Smooth muscle cell (in vitro differentiated cells): ENCODE measurements at regions not wholly inside any gene's neighbourhood (a gene's known extent, or its start where the extent isn't known, plus 50 kb on each side); places are given as distances from the start of the nearest gene placed in this dataset.

ENCODE experiments used
- DNase-seq: peaks from one replicate; lab custom pipeline; 2025; ENCODE audit not compliant: unreplicated experiment; lab: John Stamatoyannopoulos, UW
- H2AFZ ChIP-seq: fragments of 200-600 bp; sonication (generic); 2 replicates; pipeline ENCODE4 v1.6.0; 2016; ENCODE audit warnings: antibody characterized with exemption, low read depth, mild to moderate bottlenecking
- H3F3A ChIP-seq: fragments of 200-600 bp; sonication (generic); 2 replicates; pipeline ENCODE4 v1.6.0; 2017; ENCODE audit warnings: antibody characterized with exemption, low read depth
- H3K27ac ChIP-seq: fragments of 200-600 bp; sonication (generic); 2 replicates; pipeline ENCODE4 v1.5.1; 2016; ENCODE audit warnings: low read depth, mild to moderate bottlenecking
- H3K27me3 ChIP-seq: fragments of 200-600 bp; sonication (generic); 2 replicates; pipeline ENCODE4 v1.6.1; 2016; ENCODE audit warnings: low read depth, mild to moderate bottlenecking
- H3K36me3 ChIP-seq: fragments of 200-600 bp; sonication (generic); 2 replicates; pipeline ENCODE4 v1.5.1; 2016; ENCODE audit warnings: low read depth
- H3K4me1 ChIP-seq: fragments of 200-600 bp; sonication (generic); 2 replicates; pipeline ENCODE4 v1.5.1; 2016; ENCODE audit warnings: low read depth
- H3K4me2 ChIP-seq: fragments of 200-600 bp; sonication (generic); 2 replicates; pipeline ENCODE4 v1.6.0; 2016; ENCODE audit warnings: mild to moderate bottlenecking
- H3K4me3 ChIP-seq: fragments of 200-600 bp; sonication (generic); 2 replicates; pipeline ENCODE4 v1.5.1; 2016; ENCODE audit warnings: mild to moderate bottlenecking
- H3K79me2 ChIP-seq: fragments of 200-600 bp; sonication (generic); 2 replicates; pipeline ENCODE4 v1.6.0; 2016; ENCODE audit warnings: low read depth, mild to moderate bottlenecking
- H3K9ac ChIP-seq: fragments of 200-600 bp; sonication (generic); 2 replicates; pipeline ENCODE4 v1.6.0; 2016; ENCODE audit warnings: low read depth
- H3K9me3 ChIP-seq: fragments of 200-600 bp; sonication (generic); replicated peaks from 2 replicates; pipeline ENCODE4 v1.5.1; 2016; ENCODE audit warnings: low read depth
- H4K20me1 ChIP-seq: fragments of 200-600 bp; sonication (generic); 2 replicates; pipeline ENCODE4 v1.6.0; 2016; ENCODE audit warnings: low read depth
- WGBS: methylation state at CpG from one replicate; pipeline ENCODE4 v1.1.7; 2016; ENCODE audit warnings: low lambda C conversion rate; 5-methylcytosine and 5-hydroxymethylcytosine counted together
- TF ChIP-seq, protein P1 (sequence below): fragments of 200-600 bp; sonication (generic); IDR thresholded peaks from 2 replicates; pipeline ENCODE4 v1.5.1; 2017; ENCODE audit warnings: borderline replicate concordance, mild to moderate bottlenecking, antibody characterized with exemption; ENCODE audit not compliant: insufficient read depth, poor library complexity, severe bottlenecking

DNA sequence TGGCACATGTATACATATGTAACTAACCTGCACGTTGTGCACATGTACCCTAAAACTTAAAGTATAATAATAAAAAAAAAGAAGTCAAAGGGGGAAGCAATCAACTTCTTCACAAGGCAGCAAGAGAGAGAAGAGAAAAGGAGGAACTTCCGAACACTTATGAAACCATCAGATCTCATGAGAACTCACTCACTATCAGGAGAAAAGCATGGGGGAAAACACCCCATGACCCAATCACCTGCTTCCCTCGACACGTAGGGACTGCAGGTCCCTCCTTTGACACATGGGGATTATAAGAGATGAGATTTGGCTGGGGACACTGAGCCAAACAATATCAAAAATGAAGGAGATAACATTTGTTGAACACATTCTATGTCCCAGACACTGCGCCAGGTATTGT, 94.8 kb upstream of the PHACTR1 start:
- Histone ChIP-seq H3K4me1 (no peaks in the 10 kb centered on the region), H3K27me3 (peaks cover 17% of the 10 kb centered on the region), H3K4me2 (no peak overlapping the region), H4K20me1 (no peaks in the 10 kb centered on the region), H3K9me3 (no peaks in the 10 kb centered on the region), H3K79me2 (no peaks in the 10 kb centered on the region), H3K27ac (no peak overlapping the region), H3K9ac (no peak overlapping the region), H3K4me3 (no peak overlapping the region), H3F3A (no peaks in the 10 kb centered on the region), H2AFZ (no peak overlapping the region), H3K36me3 (no peaks in the 10 kb centered on the region)
- TF ChIP-seq, protein P1, sequence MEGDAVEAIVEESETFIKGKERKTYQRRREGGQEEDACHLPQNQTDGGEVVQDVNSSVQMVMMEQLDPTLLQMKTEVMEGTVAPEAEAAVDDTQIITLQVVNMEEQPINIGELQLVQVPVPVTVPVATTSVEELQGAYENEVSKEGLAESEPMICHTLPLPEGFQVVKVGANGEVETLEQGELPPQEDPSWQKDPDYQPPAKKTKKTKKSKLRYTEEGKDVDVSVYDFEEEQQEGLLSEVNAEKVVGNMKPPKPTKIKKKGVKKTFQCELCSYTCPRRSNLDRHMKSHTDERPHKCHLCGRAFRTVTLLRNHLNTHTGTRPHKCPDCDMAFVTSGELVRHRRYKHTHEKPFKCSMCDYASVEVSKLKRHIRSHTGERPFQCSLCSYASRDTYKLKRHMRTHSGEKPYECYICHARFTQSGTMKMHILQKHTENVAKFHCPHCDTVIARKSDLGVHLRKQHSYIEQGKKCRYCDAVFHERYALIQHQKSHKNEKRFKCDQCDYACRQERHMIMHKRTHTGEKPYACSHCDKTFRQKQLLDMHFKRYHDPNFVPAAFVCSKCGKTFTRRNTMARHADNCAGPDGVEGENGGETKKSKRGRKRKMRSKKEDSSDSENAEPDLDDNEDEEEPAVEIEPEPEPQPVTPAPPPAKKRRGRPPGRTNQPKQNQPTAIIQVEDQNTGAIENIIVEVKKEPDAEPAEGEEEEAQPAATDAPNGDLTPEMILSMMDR = no peak
- 90% methylated on average over 5 of the region's 5 CpGs for WGBS
- no peak for DNase-seq

DNA sequence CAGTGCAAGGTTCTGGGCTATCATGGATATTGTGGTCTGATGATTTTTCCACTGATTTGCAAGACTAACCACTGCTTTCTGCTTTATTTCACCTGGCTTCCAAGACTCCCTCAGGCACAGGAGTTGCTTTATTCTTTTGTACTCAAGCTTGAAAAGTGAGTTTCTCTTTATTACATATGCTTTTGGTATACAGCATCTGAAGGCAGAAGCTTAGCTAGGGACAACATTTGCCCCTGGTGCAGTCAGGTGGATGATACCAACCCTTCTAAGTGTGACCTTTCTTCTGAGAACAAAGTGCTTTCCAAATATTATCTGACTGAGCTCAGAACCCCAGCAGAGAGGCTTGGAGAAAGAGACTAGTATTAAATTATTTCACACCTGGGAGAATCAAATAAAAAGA, 94.0 kb upstream of the PHACTR1 start:
- Histone ChIP-seq H3K4me3 (no peak overlapping the region), H3K4me2 (no peak overlapping the region), H3K36me3 (no peaks in the 10 kb centered on the region), H3K79me2 (no peaks in the 10 kb centered on the region), H3F3A (no peaks in the 10 kb centered on the region), H3K9me3 (no peaks in the 10 kb centered on the region), H2AFZ (no peak overlapping the region), H3K27ac (no peak overlapping the region), H4K20me1 (no peaks in the 10 kb centered on the region), H3K4me1 (no peaks in the 10 kb centered on the region), H3K9ac (no peak overlapping the region), H3K27me3 (peaks cover 17% of the 10 kb centered on the region)
- TF ChIP-seq, protein P1 = no peak
- DNase-seq = no peak

DNA sequence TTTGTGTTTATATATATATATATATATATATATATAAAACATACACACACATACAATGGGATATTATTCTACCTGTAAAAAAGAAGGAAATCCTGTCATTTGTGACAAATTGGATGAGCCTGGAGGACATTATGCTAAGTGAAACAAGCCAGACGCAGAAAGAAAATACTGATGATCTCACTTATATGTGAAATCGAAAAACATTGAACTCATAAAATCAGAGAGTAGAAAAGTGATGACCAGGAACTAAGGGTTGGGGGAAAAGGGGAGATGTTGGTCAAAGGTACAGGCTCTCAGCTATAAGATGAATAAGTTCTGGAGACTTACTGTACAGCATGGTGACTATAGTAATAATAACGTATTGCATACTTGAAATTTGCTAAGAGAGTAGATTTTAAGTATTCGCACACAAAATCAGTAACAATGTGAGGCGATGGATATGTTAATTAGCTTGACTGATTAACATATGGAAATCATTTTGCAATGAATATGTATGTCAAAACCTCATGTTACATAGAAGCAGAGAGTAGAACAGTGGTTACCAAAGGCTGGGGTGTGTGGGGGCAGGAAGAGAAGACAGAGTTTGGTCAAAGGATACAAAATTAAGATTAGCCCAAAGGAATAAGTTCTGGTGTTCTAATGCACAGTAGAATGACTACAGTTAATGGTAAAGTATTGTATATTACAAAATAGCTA, 92.3 kb upstream of the PHACTR1 start:
- Histone ChIP-seq H3K9me3 (no peaks in the 10 kb centered on the region), H3K4me3 (no peak overlapping the region), H3K36me3 (no peaks in the 10 kb centered on the region), H3K9ac (no peak overlapping the region), H3K27ac (no peak overlapping the region), H2AFZ (no peak overlapping the region), H3K79me2 (no peaks in the 10 kb centered on the region), H3K27me3 (peaks cover 16% of the 10 kb centered on the region), H4K20me1 (no peaks in the 10 kb centered on the region), H3K4me1 (no peaks in the 10 kb centered on the region), H3F3A (no peaks in the 10 kb centered on the region), H3K4me2 (no peak overlapping the region)
- no peak for DNase-seq
- TF ChIP-seq, protein P1 = no peak
- 85% methylated on average over 5 of the region's 5 CpGs for WGBS

DNA sequence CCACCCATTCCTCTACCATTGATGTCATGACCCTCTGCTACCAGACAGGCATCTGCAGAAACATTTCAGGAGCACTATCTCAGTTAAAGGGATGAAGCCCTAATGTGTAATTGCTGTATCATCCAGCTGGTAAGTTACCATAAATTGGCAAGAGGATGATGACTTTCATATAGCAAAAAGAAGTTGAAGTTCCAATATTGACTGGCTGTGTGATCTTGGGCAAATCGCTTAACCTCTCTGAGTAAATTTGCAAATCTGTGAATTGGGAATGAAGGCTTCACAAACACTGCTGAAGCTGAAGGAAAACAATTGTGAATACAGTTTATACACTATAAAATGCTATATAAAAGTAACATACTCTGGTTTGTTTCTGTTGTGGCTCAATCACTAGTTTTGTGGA, 89.5 kb upstream of the PHACTR1 start:
- TF ChIP-seq, protein P1 = no peak
- H3F3A ChIP-seq = no peaks in the 10 kb centered on the region
- H3K4me1 ChIP-seq = no peaks in the 10 kb centered on the region
- H3K4me2 ChIP-seq = no peak overlapping the region
- H3K79me2 ChIP-seq = no peaks in the 10 kb centered on the region
- no peaks in the 10 kb centered on the region for H3K9me3 ChIP-seq
- H3K36me3 ChIP-seq = no peaks in the 10 kb centered on the region
- H3K4me3 ChIP-seq = no peak overlapping the region
- DNase-seq = no peak
- H2AFZ ChIP-seq = no peak overlapping the region
- no peak overlapping the region for H3K9ac ChIP-seq
- no peak overlapping the region for H3K27ac ChIP-seq
- 100% methylated on average over 1 of the region's 1 CpG for WGBS
- H3K27me3 ChIP-seq = peaks cover 11% of the 10 kb centered on the region
- no peaks in the 10 kb centered on the region for H4K20me1 ChIP-seq
